OCI-LY3 (cell line): ENCODE measurements at regions not wholly inside any gene's neighbourhood (a gene's known extent, or its start where the extent isn't known, plus 50 kb on each side); places are given as distances from the start of the nearest gene placed in this dataset.

ENCODE experiments used
- H2AFZ ChIP-seq: fragments of 200-600, 300-600 bp; shearing (Covaris generic); 2 replicates; pipeline ENCODE4 v1.6.0; 2014; ENCODE audit warnings: antibody characterized with exemption, low read depth, low read length
- H3K27ac ChIP-seq: fragments of 200-600, 300-600 bp; sonication (generic); 2 replicates; pipeline ENCODE4 v1.5.1; 2014; ENCODE audit warnings: mild to moderate bottlenecking, low read length, moderate library complexity, mixed read lengths
- H3K27me3 ChIP-seq: fragments of 200-600, 300-600 bp; sonication (generic); 2 replicates; pipeline ENCODE4 v1.6.1; 2014; ENCODE audit warnings: low read depth, low read length, mixed read lengths
- H3K36me3 ChIP-seq: fragments of 200-600, 300-600 bp; sonication (generic); replicated peaks from 2 replicates; pipeline ENCODE3; 2014; ENCODE audit warnings: low read depth, low read length, mixed read lengths
- H3K4me1 ChIP-seq: fragments of 300-600, 200-600 bp; sonication (generic); 2 replicates; pipeline ENCODE4 v1.6.1; 2014; ENCODE audit warnings: low read length, mixed read lengths
- H3K4me2 ChIP-seq: fragments of 200-600, 300-600 bp; sonication (generic); 2 replicates; pipeline ENCODE4 v1.6.1; 2014; ENCODE audit warnings: low read length, mixed read lengths
- H3K4me3 ChIP-seq: fragments of 300-600, 200-600 bp; sonication (generic); 2 replicates; pipeline ENCODE4 v1.5.1; 2014; ENCODE audit warnings: antibody characterized with exemption, mild to moderate bottlenecking, low read length, moderate library complexity
- H3K79me2 ChIP-seq: fragments of 300-600, 200-600 bp; shearing (Covaris generic); 2 replicates; pipeline ENCODE4 v1.6.1; 2014; ENCODE audit warnings: mild to moderate bottlenecking, low read length, mixed read lengths
- H3K9ac ChIP-seq: fragments of 300-600, 200-600 bp; shearing (Covaris generic); 2 replicates; pipeline ENCODE4 v1.6.0; 2014; ENCODE audit warnings: mild to moderate bottlenecking, low read length, moderate library complexity
- H3K9me3 ChIP-seq: fragments of 200-600, 300-600 bp; shearing (Covaris generic); 2 replicates; pipeline ENCODE4 v1.6.1; 2014; ENCODE audit warnings: low read length, mixed read lengths; ENCODE audit not compliant: insufficient read depth
- H4K20me1 ChIP-seq: fragments of 200-600, 300-600 bp; sonication (generic); 2 replicates; pipeline ENCODE4 v1.6.1; 2016; ENCODE audit warnings: low read length, mixed read lengths; ENCODE audit not compliant: insufficient read depth
- EZH2phosphoT487 ChIP-seq: fragments of 200-600 bp; shearing (Covaris generic); IDR thresholded peaks from 2 replicates; pipeline ENCODE4 v1.6.1; 2018; ENCODE audit warnings: antibody characterized with exemption, mixed run types, low read depth
- TF ChIP-seq, protein P1 (sequence below): fragments of 200-600, 300-600 bp; sonication (generic); IDR thresholded peaks from 2 replicates; pipeline ENCODE4 v1.5.1; 2014; ENCODE audit warnings: antibody characterized with exemption, low read length, low read depth

DNA sequence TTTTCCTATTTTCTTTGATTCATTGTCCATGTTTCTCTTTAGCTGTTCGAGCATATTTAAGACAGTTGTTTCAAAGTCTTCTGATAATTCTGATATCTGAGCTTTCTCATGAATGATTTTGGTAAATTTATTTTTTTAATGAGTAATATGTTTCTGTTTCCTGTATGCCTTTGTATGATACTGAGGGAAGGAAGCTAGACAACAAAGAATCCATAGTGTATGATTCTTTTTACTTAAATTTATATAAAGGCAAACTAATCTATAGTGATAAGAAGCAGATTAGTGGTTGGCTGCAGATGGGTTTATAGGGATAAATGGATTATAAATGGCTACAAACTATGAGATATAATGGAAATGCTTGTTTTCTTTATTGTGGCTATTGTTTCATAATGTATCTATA is 352.7 kb upstream of the CDH2 start:
- no peaks in the 10 kb centered on the region for H3K36me3 ChIP-seq
- H3K9ac ChIP-seq, result no peak overlapping the region
- H3K4me1 ChIP-seq, result no peaks in the 10 kb centered on the region
- H3K9me3 ChIP-seq, result no peaks in the 10 kb centered on the region
- no peaks in the 10 kb centered on the region for H4K20me1 ChIP-seq
- no peak for TF ChIP-seq EZH2phosphoT487
- TF ChIP-seq, protein P1, sequence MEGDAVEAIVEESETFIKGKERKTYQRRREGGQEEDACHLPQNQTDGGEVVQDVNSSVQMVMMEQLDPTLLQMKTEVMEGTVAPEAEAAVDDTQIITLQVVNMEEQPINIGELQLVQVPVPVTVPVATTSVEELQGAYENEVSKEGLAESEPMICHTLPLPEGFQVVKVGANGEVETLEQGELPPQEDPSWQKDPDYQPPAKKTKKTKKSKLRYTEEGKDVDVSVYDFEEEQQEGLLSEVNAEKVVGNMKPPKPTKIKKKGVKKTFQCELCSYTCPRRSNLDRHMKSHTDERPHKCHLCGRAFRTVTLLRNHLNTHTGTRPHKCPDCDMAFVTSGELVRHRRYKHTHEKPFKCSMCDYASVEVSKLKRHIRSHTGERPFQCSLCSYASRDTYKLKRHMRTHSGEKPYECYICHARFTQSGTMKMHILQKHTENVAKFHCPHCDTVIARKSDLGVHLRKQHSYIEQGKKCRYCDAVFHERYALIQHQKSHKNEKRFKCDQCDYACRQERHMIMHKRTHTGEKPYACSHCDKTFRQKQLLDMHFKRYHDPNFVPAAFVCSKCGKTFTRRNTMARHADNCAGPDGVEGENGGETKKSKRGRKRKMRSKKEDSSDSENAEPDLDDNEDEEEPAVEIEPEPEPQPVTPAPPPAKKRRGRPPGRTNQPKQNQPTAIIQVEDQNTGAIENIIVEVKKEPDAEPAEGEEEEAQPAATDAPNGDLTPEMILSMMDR, result no peak
- no peak overlapping the region for H3K4me3 ChIP-seq
- H3K27ac ChIP-seq, result no peak overlapping the region
- no peaks in the 10 kb centered on the region for H3K79me2 ChIP-seq
- H3K4me2 ChIP-seq, result no peak overlapping the region
- H2AFZ ChIP-seq, result no peak overlapping the region
- H3K27me3 ChIP-seq, result no peaks in the 10 kb centered on the region

DNA sequence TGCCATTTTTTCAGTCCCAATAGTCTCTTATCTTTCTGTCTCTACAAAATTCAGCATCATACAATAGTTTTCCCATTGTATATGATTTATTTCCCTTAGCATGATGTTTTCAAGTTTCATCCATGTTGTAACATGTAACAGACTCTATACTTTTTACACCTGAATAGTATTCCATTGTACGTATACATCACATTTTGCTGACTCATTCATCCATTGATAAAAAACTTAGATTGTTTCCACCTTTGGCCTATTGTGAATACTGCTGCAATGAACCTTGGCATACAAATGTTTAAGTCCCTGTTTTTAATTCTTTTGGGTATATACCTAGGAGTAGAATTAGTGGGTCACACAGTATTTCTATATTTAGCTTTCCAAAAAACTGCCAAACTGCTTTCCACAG is 349.3 kb upstream of the CDH2 start:
- Histone ChIP-seq H3K27ac (no peak overlapping the region), H3K4me1 (no peaks in the 10 kb centered on the region), H2AFZ (no peak overlapping the region), H3K9me3 (no peaks in the 10 kb centered on the region), H3K4me3 (no peak overlapping the region), H4K20me1 (no peaks in the 10 kb centered on the region), H3K36me3 (no peaks in the 10 kb centered on the region), H3K27me3 (no peaks in the 10 kb centered on the region), H3K79me2 (no peaks in the 10 kb centered on the region), H3K9ac (no peak overlapping the region), H3K4me2 (no peak overlapping the region)
- no peak for TF ChIP-seq EZH2phosphoT487
- TF ChIP-seq, protein P1, result no peak

DNA sequence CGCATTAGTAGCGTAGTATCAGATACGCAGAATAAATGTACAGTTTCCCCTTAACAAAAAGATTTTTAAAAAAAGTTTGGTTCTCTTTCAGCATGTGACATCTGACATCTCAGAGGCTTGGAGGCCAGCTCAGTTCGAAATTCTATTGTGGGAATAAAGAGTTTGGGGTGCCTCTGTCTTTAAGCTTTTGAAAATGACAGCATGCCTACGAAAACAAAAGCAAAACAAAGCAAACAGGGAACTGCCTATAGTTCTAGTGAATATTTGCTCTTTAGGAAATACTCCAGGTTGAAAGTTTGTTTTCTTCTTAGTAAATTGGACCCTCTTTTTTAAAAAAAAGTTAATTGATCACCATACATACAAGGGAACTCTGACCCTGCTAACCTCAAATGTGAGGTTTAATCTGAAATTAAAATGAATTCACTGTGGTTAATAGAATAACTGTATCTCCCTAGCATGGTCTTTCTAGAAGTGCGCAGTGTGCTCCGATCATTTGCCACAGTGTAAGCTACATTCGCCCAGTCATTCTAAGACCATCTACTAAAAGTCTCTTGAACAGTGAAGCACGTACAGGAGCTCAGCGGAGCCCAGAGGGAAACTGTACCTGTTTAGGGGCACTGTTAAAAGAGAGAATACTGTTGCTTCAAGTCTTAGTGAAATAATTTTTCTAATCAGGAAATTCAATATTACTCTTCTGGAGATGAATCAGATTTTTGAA is 347.0 kb upstream of the CDH2 start:
- Histone ChIP-seq H3K4me1 (no peaks in the 10 kb centered on the region), H3K36me3 (no peaks in the 10 kb centered on the region), H3K4me2 (no peak overlapping the region), H3K27me3 (no peaks in the 10 kb centered on the region), H3K9ac (no peak overlapping the region), H3K79me2 (no peaks in the 10 kb centered on the region), H3K9me3 (no peaks in the 10 kb centered on the region), H4K20me1 (no peaks in the 10 kb centered on the region), H3K4me3 (no peak overlapping the region), H2AFZ (no peak overlapping the region), H3K27ac (no peak overlapping the region)
- TF ChIP-seq EZH2phosphoT487, result no peak
- TF ChIP-seq, protein P1, result no peak

DNA sequence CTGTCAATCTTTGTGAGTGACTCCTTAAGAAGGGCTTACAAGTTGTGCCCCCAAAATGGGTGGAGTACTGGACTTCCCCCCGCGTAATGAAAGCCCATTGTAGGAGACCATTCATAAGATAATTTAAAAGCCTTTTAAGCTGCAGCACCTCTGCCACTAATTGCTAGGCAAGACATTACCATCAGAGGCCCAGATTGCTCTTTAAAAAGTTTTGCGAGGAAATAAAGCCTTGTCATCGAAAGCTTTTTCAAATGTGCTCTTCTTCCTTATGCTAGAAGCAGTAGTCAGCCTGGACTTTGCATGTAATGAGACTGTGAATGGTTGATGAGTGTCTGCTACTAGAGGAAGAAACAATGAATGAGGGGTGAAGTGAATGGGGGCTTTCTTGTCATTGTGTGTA is 345.3 kb upstream of the CDH2 start:
- no peak overlapping the region for H3K4me3 ChIP-seq
- H3K4me1 ChIP-seq, result no peaks in the 10 kb centered on the region
- no peak overlapping the region for H3K9ac ChIP-seq
- no peaks in the 10 kb centered on the region for H3K36me3 ChIP-seq
- no peak overlapping the region for H2AFZ ChIP-seq
- no peak overlapping the region for H3K4me2 ChIP-seq
- TF ChIP-seq, protein P1, result no peak
- TF ChIP-seq EZH2phosphoT487, result no peak
- no peak overlapping the region for H3K27ac ChIP-seq
- H4K20me1 ChIP-seq, result no peaks in the 10 kb centered on the region
- no peaks in the 10 kb centered on the region for H3K79me2 ChIP-seq
- H3K27me3 ChIP-seq, result no peaks in the 10 kb centered on the region
- H3K9me3 ChIP-seq, result no peaks in the 10 kb centered on the region
